Endodermal cell (in vitro differentiated cells): ENCODE measurements at regions not wholly inside any gene's neighbourhood (a gene's known extent, or its start where the extent isn't known, plus 50 kb on each side); places are given as distances from the start of the nearest gene placed in this dataset.

Source experiments
- DNase-seq: peaks from one replicate; pipeline ENCODE4 v3.0.0-alpha.2; 2017
- H3K27ac ChIP-seq: 2 replicates; pipeline ENCODE4 v1.5.1; 2013; ENCODE audit warnings: mild to moderate bottlenecking, low read depth, low read length, moderate library complexity
- H3K27me3 ChIP-seq: 2 replicates; pipeline ENCODE4 v1.6.1; 2013; ENCODE audit warnings: mild to moderate bottlenecking, low read length, moderate library complexity; ENCODE audit not compliant: insufficient read depth, control insufficient read depth, poor library complexity, severe bottlenecking
- H3K36me3 ChIP-seq: 2 replicates; pipeline ENCODE4 v1.7.0; 2013; ENCODE audit warnings: mild to moderate bottlenecking, low read length, moderate library complexity; ENCODE audit not compliant: control insufficient read depth, insufficient read depth
- H3K4me1 ChIP-seq: one replicate; pipeline ENCODE4 v1.7.0; 2013; ENCODE audit warnings: low read length; ENCODE audit not compliant: control insufficient read depth, insufficient read depth
- H3K4me3 ChIP-seq: 2 replicates; pipeline ENCODE4 v1.5.1; 2013; ENCODE audit warnings: mild to moderate bottlenecking, low read length, moderate library complexity
- H3K9ac ChIP-seq: 2 replicates; pipeline ENCODE4 v1.6.1; 2013; ENCODE audit warnings: mild to moderate bottlenecking, low read length, moderate library complexity; ENCODE audit not compliant: poor library complexity, severe bottlenecking; ENCODE audit errors: extremely low read depth
- H3K9me3 ChIP-seq: 2 replicates; pipeline ENCODE4 v1.6.1; 2013; ENCODE audit warnings: mild to moderate bottlenecking, low read length, moderate library complexity; ENCODE audit not compliant: control insufficient read depth
- H3K27ac Mint-ChIP-seq: 2 replicates; pipeline ENCODE4 v1.8.0; 2020; ENCODE audit warnings: mixed read lengths
- H3K27me3 Mint-ChIP-seq: 2 replicates; pipeline ENCODE4 v1.8.0; 2021; ENCODE audit warnings: mild to moderate bottlenecking, mixed read lengths; ENCODE audit not compliant: insufficient read depth
- H3K36me3 Mint-ChIP-seq: 2 replicates; pipeline ENCODE4 v1.8.0; 2020; ENCODE audit warnings: low read depth, mixed read lengths
- H3K4me1 Mint-ChIP-seq: 2 replicates; pipeline ENCODE4 v1.8.0; 2020; ENCODE audit warnings: mixed read lengths
- H3K4me3 Mint-ChIP-seq: 2 replicates; pipeline ENCODE4 v1.8.0; 2020; ENCODE audit warnings: mild to moderate bottlenecking, moderate library complexity, mixed read lengths
- H3K9me3 Mint-ChIP-seq: 2 replicates; pipeline ENCODE4 v1.8.0; 2020; ENCODE audit warnings: mild to moderate bottlenecking, mixed read lengths
- WGBS, 2 experiments: methylation state at CpG; one replicate each; pipeline versions ENCODE4 v1.1.5 to v1.1.7; 2013; ENCODE audit warnings: missing lambda C conversion rate in 2 of 2, mixed read lengths in 1 of 2; ENCODE audit not compliant: insufficient coverage in 1 of 2, insufficient read length in 1 of 2; 5-methylcytosine and 5-hydroxymethylcytosine counted together
- TF ChIP-seq, protein P1 (sequence below): fragments of 200-600 bp; sonication (generic); conservative IDR thresholded peaks from 2 replicates; pipeline ENCODE4 v1.5.0; 2021; ENCODE audit warnings: antibody characterized with exemption, mild to moderate bottlenecking

DNA sequence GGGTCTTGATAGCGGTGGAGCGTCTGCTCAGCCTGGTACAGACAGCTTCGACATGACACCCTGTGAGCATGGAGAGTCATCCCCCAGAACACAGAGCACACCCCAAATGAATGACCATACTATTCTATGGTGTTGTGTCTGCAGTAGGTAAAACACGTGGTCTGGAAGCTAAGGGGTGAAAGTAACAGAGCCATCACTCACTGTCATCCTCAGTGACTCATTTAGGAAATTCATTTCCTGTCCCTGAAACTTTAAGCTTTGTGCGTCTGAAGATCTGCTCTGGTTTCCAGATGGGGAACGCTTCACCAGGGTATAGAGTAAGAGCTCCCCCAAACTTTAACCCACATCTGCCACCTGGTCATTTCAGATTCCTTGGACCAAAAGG, 94.8 kb upstream of the DISP3 start:
- Histone ChIP-seq H3K27ac (no peak overlapping the region), H3K27me3 (no peaks in the 10 kb centered on the region), H3K36me3 (no peaks in the 10 kb centered on the region), H3K9ac (no peak overlapping the region), H3K9me3 (no peaks in the 10 kb centered on the region), H3K4me3 (no peak overlapping the region), H3K4me1 (no peaks in the 10 kb centered on the region)
- H3K27me3 Mint-ChIP-seq, result peaks cover 5% of the 10 kb centered on the region
- H3K9me3 Mint-ChIP-seq, result no peaks in the 10 kb centered on the region
- no peaks in the 10 kb centered on the region for H3K36me3 Mint-ChIP-seq
- TF ChIP-seq, protein P1, sequence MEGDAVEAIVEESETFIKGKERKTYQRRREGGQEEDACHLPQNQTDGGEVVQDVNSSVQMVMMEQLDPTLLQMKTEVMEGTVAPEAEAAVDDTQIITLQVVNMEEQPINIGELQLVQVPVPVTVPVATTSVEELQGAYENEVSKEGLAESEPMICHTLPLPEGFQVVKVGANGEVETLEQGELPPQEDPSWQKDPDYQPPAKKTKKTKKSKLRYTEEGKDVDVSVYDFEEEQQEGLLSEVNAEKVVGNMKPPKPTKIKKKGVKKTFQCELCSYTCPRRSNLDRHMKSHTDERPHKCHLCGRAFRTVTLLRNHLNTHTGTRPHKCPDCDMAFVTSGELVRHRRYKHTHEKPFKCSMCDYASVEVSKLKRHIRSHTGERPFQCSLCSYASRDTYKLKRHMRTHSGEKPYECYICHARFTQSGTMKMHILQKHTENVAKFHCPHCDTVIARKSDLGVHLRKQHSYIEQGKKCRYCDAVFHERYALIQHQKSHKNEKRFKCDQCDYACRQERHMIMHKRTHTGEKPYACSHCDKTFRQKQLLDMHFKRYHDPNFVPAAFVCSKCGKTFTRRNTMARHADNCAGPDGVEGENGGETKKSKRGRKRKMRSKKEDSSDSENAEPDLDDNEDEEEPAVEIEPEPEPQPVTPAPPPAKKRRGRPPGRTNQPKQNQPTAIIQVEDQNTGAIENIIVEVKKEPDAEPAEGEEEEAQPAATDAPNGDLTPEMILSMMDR, result no peak
- H3K27ac Mint-ChIP-seq, result no peak overlapping the region
- no peaks in the 10 kb centered on the region for H3K4me1 Mint-ChIP-seq
- no peak for DNase-seq
- WGBS, 2 experiments, result 81 to 86% methylated on average over 4 to 6 of the region's 6 CpGs
- no peak overlapping the region for H3K4me3 Mint-ChIP-seq

DNA sequence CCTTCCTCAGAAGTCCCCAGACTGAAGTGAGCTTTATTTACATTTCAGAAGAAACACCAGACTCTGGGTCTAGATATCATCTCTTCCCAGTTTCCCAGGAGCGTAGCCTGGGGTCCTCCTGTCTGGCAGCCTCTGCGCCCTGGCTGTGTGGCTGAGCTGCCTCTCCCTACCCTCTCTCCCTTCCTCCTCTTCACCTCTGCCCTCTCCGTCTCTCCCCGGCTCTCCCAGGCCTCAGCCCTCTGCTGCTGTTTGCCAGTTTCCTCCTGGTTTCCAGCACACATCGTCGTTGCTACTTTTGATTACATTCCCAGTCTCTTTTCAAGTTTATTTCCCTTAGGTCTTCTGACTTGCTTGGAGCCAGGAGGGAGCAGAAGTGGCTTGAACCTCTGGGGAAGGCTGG, 91.1 kb upstream of the DISP3 start:
- DNase-seq, result no peak
- Histone ChIP-seq H3K4me3 (no peak overlapping the region), H3K27ac (no peak overlapping the region), H3K36me3 (no peaks in the 10 kb centered on the region), H3K27me3 (no peaks in the 10 kb centered on the region), H3K9me3 (no peaks in the 10 kb centered on the region), H3K4me1 (no peaks in the 10 kb centered on the region), H3K9ac (no peak overlapping the region)
- TF ChIP-seq, protein P1, result no peak
- H3K4me1 Mint-ChIP-seq, result no peaks in the 10 kb centered on the region
- 70 to 80% methylated on average over 1 to 6 of the region's 6 CpGs for WGBS, 2 experiments
- no peaks in the 10 kb centered on the region for H3K9me3 Mint-ChIP-seq
- H3K27me3 Mint-ChIP-seq, result peaks cover 2% of the 10 kb centered on the region
- H3K4me3 Mint-ChIP-seq, result no peak overlapping the region
- H3K27ac Mint-ChIP-seq, result no peak overlapping the region
- H3K36me3 Mint-ChIP-seq, result no peaks in the 10 kb centered on the region

DNA sequence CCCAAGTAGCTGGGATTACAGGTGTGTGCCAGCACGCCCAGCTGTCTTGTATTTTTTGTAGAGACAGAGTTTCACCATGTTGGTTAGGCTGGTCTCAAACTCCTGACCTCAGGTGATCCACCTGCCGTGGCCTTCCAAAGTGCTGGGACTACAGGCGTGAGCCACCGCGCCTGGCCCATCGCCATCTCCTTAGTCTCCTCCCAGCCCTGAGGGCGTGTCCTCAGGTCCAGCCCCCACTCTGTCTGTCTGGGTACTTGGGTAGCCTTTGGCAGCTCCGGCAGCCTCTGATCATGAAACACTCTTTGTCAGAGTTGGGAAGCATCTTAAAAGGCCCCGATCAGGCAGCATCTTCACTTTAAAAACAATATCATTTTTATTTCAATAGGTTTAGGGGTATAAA, 90.3 kb upstream of the DISP3 start:
- H3K4me3 ChIP-seq, result no peak overlapping the region
- H3K36me3 ChIP-seq, result no peaks in the 10 kb centered on the region
- Mint-ChIP-seq H3K36me3 (no peaks in the 10 kb centered on the region), H3K27me3 (peaks cover 2% of the 10 kb centered on the region), H3K4me3 (no peak overlapping the region), H3K4me1 (no peaks in the 10 kb centered on the region), H3K27ac (no peak overlapping the region), H3K9me3 (no peaks in the 10 kb centered on the region)
- WGBS, 2 experiments, result 84 to 92% methylated on average over 7 to 9 of the region's 9 CpGs
- no peaks in the 10 kb centered on the region for H3K27me3 ChIP-seq
- no peaks in the 10 kb centered on the region for H3K9me3 ChIP-seq
- TF ChIP-seq, protein P1, result no peak
- H3K9ac ChIP-seq, result no peak overlapping the region
- no peak overlapping the region for H3K27ac ChIP-seq
- no peaks in the 10 kb centered on the region for H3K4me1 ChIP-seq
- DNase-seq, result no peak
